ENCODE measurements at regions not wholly inside any gene's neighbourhood (a gene's known extent, or its start where the extent isn't known, plus 50 kb on each side); places are given as distances from the start of the nearest gene placed in this dataset.

DNA sequence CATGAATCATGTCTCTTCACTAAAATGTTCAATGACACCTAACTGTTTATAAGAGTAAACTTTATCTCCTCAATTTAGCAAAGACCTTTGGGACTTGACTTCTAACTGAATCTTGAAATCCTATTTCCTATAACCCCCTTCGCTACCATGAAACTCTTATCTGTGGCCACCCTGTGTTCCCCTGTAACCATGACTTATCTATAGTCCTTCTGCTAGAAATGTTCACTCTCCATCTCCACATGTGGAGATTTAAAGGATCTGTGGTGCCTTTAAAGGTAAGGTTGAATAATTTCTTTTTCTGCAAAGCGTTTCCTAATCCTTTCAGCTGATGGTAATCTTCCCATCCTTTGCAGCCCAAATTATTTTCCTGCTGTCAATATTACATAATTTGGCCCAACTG, 436.3 kb upstream of the RUNX1 start:
- Histone ChIP-seq H4K20me1 (ENCODE audit: insufficient read depth, low read length) (no peaks in the 10 kb centered on the region), H3K9me3 (ENCODE audit: low read length) (no peaks in the 10 kb centered on the region), H3K4me1 (ENCODE audit: insufficient read depth, low read length) (no peaks in the 10 kb centered on the region), H3K4me3 (replicated peaks in 1 of 3; ENCODE audit: insufficient read depth in 1 of 3, low read depth in 2 of 3, low read length in 3 of 3) (no peak overlapping the region), H2AFZ (ENCODE audit: low read length) (no peak overlapping the region), H3K36me3 (replicated peaks in 1 of 2; ENCODE audit: control insufficient read depth in 1 of 2, insufficient read depth in 2 of 2, low read length in 2 of 2) (no peaks in the 10 kb centered on the region), H3K4me2 (ENCODE audit: low read depth, low read length) (no peak overlapping the region), H3K79me2 (ENCODE audit: insufficient read depth, low read length) (no peaks in the 10 kb centered on the region), H3K27ac (ENCODE audit: extremely low read length, insufficient read depth, low read length) (no peak overlapping the region), H3K9ac (ENCODE audit: insufficient read depth, low read depth, low read length) (no peak overlapping the region), H3K27me3 (ENCODE audit: control insufficient read depth in 1 of 2, insufficient read depth in 2 of 2, low read length in 2 of 2) (no peaks in the 10 kb centered on the region)
- ChIA-PET CTCF (ENCODE audit: low intra/inter-chr PET ratio, low total read pairs) (no interaction called here), POLR2A (no interaction called here)
- in situ Hi-C loops (cut with HindIII; ENCODE audit: extremely low pct_ligation_motif_present, low pct_unique_long_range_greater_than_20kb) (no loop called here), intact Hi-C loops (cut with micrococcal nuclease; ENCODE audit: unreplicated experiment) (no loop called here)
- BruUV-seq (replicated peaks), result no TSS peak
- DNase-seq (ENCODE audit: low spot score) (no peak), ATAC-seq (no peak), FAIRE-seq (no peak)
- TF ChIP-seq ATAD3A (CRISPR knock-in tag; IDR thresholded peaks at IDR 0.05) (no peak), YY1 (IDR thresholded peaks at IDR 0.05; ENCODE audit: insufficient read depth, insufficient replicate concordance, low read depth, low read length) (no peak), ZNF720 (CRISPR knock-in tag; IDR thresholded peaks at IDR 0.05) (no peak), FOXA3 (CRISPR knock-in tag; IDR thresholded peaks at IDR 0.05) (no peak)
- 20% methylated on average over 2 of the region's 2 CpGs for WGBS (ENCODE audit: low lambda C conversion rate)

DNA sequence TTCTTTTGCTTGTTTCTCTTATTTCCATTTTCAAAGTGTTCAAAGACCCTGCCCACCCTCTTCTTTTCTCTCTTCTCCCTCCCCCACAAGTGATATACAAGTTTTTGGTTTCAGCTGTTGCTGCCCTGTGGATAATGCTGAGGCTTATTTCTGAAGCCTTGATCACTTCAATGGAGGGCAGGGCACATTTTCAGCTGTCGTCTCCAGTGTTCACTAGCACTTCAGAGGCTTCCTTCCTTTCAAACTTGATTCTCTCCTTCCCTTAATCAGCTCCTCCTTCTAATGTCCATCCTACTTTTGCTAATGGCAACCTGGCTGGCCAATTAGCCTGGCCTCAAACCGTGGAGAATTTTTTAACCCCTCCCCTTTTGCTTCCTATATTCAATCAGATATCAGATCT, 435.7 kb upstream of the RUNX1 start:
- H3K27ac ChIP-seq (ENCODE audit: extremely low read length, insufficient read depth, low read length), result no peak overlapping the region
- no TSS peak for BruUV-seq (replicated peaks)
- no peak for TF ChIP-seq ZNF773 (CRISPR knock-in tag; IDR thresholded peaks at IDR 0.05; ENCODE audit: borderline replicate concordance)
- TF ChIP-seq ZNF143 (CRISPR knock-in tag; IDR thresholded peaks at IDR 0.05), result no peak
- no peak for TF ChIP-seq ZNF30 (CRISPR knock-in tag; IDR thresholded peaks at IDR 0.05)
- no peak for TF ChIP-seq SMAD3 (CRISPR knock-in tag; IDR thresholded peaks at IDR 0.05)
- TF ChIP-seq, protein P1, sequence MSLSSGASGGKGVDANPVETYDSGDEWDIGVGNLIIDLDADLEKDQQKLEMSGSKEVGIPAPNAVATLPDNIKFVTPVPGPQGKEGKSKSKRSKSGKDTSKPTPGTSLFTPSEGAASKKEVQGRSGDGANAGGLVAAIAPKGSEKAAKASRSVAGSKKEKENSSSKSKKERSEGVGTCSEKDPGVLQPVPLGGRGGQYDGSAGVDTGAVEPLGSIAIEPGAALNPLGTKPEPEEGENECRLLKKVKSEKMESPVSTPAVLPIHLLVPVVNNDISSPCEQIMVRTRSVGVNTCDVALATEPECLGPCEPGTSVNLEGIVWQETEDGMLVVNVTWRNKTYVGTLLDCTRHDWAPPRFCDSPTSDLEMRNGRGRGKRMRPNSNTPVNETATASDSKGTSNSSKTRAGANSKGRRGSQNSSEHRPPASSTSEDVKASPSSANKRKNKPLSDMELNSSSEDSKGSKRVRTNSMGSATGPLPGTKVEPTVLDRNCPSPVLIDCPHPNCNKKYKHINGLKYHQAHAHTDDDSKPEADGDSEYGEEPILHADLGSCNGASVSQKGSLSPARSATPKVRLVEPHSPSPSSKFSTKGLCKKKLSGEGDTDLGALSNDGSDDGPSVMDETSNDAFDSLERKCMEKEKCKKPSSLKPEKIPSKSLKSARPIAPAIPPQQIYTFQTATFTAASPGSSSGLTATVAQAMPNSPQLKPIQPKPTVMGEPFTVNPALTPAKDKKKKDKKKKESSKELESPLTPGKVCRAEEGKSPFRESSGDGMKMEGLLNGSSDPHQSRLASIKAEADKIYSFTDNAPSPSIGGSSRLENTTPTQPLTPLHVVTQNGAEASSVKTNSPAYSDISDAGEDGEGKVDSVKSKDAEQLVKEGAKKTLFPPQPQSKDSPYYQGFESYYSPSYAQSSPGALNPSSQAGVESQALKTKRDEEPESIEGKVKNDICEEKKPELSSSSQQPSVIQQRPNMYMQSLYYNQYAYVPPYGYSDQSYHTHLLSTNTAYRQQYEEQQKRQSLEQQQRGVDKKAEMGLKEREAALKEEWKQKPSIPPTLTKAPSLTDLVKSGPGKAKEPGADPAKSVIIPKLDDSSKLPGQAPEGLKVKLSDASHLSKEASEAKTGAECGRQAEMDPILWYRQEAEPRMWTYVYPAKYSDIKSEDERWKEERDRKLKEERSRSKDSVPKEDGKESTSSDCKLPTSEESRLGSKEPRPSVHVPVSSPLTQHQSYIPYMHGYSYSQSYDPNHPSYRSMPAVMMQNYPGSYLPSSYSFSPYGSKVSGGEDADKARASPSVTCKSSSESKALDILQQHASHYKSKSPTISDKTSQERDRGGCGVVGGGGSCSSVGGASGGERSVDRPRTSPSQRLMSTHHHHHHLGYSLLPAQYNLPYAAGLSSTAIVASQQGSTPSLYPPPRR (CRISPR knock-in tag; IDR thresholded peaks at IDR 0.05; ENCODE audit: borderline replicate concordance), result no peak
- FAIRE-seq, result no peak
- H3K4me3 ChIP-seq (replicated peaks in 1 of 3; ENCODE audit: insufficient read depth in 1 of 3, low read depth in 2 of 3, low read length in 3 of 3), result no peak overlapping the region
- H3K79me2 ChIP-seq (ENCODE audit: insufficient read depth, low read length), result no peaks in the 10 kb centered on the region
- no peak overlapping the region for H3K4me2 ChIP-seq (ENCODE audit: low read depth, low read length)
- no peak for DNase-seq (ENCODE audit: low spot score)
- H3K9me3 ChIP-seq (ENCODE audit: low read length), result no peaks in the 10 kb centered on the region
- no peak overlapping the region for H2AFZ ChIP-seq (ENCODE audit: low read length)
- no peaks in the 10 kb centered on the region for H4K20me1 ChIP-seq (ENCODE audit: insufficient read depth, low read length)
- WGBS (ENCODE audit: low lambda C conversion rate), result 10% methylated on average over 2 of the region's 2 CpGs
- H3K4me1 ChIP-seq (ENCODE audit: insufficient read depth, low read length), result no peaks in the 10 kb centered on the region
- CTCF ChIA-PET (ENCODE audit: low intra/inter-chr PET ratio, low total read pairs), result no interaction called here
- intact Hi-C loops (cut with micrococcal nuclease; ENCODE audit: unreplicated experiment) (no loop called here), in situ Hi-C loops (cut with HindIII; ENCODE audit: extremely low pct_ligation_motif_present, low pct_unique_long_range_greater_than_20kb) (no loop called here)
- POLR2A ChIA-PET, result no interaction called here
- ATAC-seq, result no peak
- H3K27me3 ChIP-seq (ENCODE audit: control insufficient read depth in 1 of 2, insufficient read depth in 2 of 2, low read length in 2 of 2), result no peaks in the 10 kb centered on the region
- H3K9ac ChIP-seq (ENCODE audit: insufficient read depth, low read depth, low read length), result no peak overlapping the region
- no peaks in the 10 kb centered on the region for H3K36me3 ChIP-seq (replicated peaks in 1 of 2; ENCODE audit: control insufficient read depth in 1 of 2, insufficient read depth in 2 of 2, low read length in 2 of 2)

Data from HepG2 (cell line).